ENCODE measurements at regions not wholly inside any gene's neighbourhood (a gene's known extent, or its start where the extent isn't known, plus 50 kb on each side); places are given as distances from the start of the nearest gene placed in this dataset.

- Histone ChIP-seq H3K27ac (replicated peaks) (no peak overlapping the region), H3K27me3 (ENCODE audit: insufficient read depth, poor library complexity, severe bottlenecking) (no peaks in the 10 kb centered on the region), H3K4me3 (replicated peaks; ENCODE audit: insufficient read depth, low read length) (no peak overlapping the region)
- TF ChIP-seq CTCF (IDR thresholded peaks at IDR 0.05; ENCODE audit: insufficient read depth, low read length) (no peak), GABPA (IDR thresholded peaks at IDR 0.05; ENCODE audit: low read depth) (no peak), POLR2AphosphoS5 (IDR thresholded peaks at IDR 0.05; ENCODE audit: low read depth) (no peak)
- DNase-seq (ENCODE audit: low read depth in 1 of 2, low spot score in 1 of 2) = no peak
Measured at GRCh38 chr12:75565795-75566194, 54.4 kb upstream of the KRR1 start.

GRCh38 chr12:75564852-75565251 is 53.4 kb upstream of the KRR1 start:
- DNase-seq (ENCODE audit: low read depth in 1 of 2, low spot score in 1 of 2) = no peak
- no peak for TF ChIP-seq CTCF (IDR thresholded peaks at IDR 0.05; ENCODE audit: insufficient read depth, low read length)
- TF ChIP-seq REST (IDR thresholded peaks at IDR 0.05; ENCODE audit: insufficient replicate concordance, low read depth) = no peak
- no peak for TF ChIP-seq SPI1 (IDR thresholded peaks at IDR 0.05; ENCODE audit: borderline replicate concordance, low read depth)
- TF ChIP-seq GABPA (IDR thresholded peaks at IDR 0.05; ENCODE audit: low read depth) = no peak
- no peak for TF ChIP-seq POLR2AphosphoS5 (IDR thresholded peaks at IDR 0.05; ENCODE audit: low read depth)
- no peak overlapping the region for H3K27ac ChIP-seq (replicated peaks)
- H3K27me3 ChIP-seq (ENCODE audit: insufficient read depth, poor library complexity, severe bottlenecking) = no peaks in the 10 kb centered on the region
- no peak overlapping the region for H3K4me3 ChIP-seq (replicated peaks; ENCODE audit: insufficient read depth, low read length)

- TF ChIP-seq SPI1 (IDR thresholded peaks at IDR 0.05; ENCODE audit: borderline replicate concordance, low read depth) = no peak
- no peak for TF ChIP-seq POLR2AphosphoS5 (IDR thresholded peaks at IDR 0.05; ENCODE audit: low read depth)
- TF ChIP-seq GABPA (IDR thresholded peaks at IDR 0.05; ENCODE audit: low read depth) = no peak
- H3K27me3 ChIP-seq (ENCODE audit: insufficient read depth, poor library complexity, severe bottlenecking) = no peaks in the 10 kb centered on the region
- no peak overlapping the region for H3K4me3 ChIP-seq (replicated peaks; ENCODE audit: insufficient read depth, low read length)
- no peak for DNase-seq (ENCODE audit: low read depth in 1 of 2, low spot score in 1 of 2)
- no peak overlapping the region for H3K27ac ChIP-seq (replicated peaks)
Measured at GRCh38 chr12:75564398-75564797, 53.0 kb upstream of the KRR1 start.

GRCh38 chr12:75563351-75563750 is 51.9 kb upstream of the KRR1 start:
- H3K27ac ChIP-seq (replicated peaks) = no peak overlapping the region
- DNase-seq (ENCODE audit: low read depth in 1 of 2, low spot score in 1 of 2) = no peak
- H3K27me3 ChIP-seq (ENCODE audit: insufficient read depth, poor library complexity, severe bottlenecking) = no peaks in the 10 kb centered on the region
- TF ChIP-seq REST (IDR thresholded peaks at IDR 0.05; ENCODE audit: insufficient replicate concordance, low read depth) (no peak), CTCF (IDR thresholded peaks at IDR 0.05; ENCODE audit: insufficient read depth, low read length) (no peak), SPI1 (IDR thresholded peaks at IDR 0.05; ENCODE audit: borderline replicate concordance, low read depth) (no peak), GABPA (IDR thresholded peaks at IDR 0.05; ENCODE audit: low read depth) (no peak), POLR2AphosphoS5 (IDR thresholded peaks at IDR 0.05; ENCODE audit: low read depth) (no peak)
- H3K4me3 ChIP-seq (replicated peaks; ENCODE audit: insufficient read depth, low read length) = no peak overlapping the region
